HG03135 (cell line): ENCODE measurements at regions not wholly inside any gene's neighbourhood (a gene's known extent, or its start where the extent isn't known, plus 50 kb on each side); places are given as distances from the start of the nearest gene placed in this dataset.

Experiments used
- ATAC-seq: cut with Tn5 transposase; IDR thresholded peaks from one replicate; pipeline ENCODE4 v1.9.1; 2021; ENCODE audit warnings: mild to moderate bottlenecking, moderate library complexity; ENCODE audit not compliant: unreplicated experiment

DNA sequence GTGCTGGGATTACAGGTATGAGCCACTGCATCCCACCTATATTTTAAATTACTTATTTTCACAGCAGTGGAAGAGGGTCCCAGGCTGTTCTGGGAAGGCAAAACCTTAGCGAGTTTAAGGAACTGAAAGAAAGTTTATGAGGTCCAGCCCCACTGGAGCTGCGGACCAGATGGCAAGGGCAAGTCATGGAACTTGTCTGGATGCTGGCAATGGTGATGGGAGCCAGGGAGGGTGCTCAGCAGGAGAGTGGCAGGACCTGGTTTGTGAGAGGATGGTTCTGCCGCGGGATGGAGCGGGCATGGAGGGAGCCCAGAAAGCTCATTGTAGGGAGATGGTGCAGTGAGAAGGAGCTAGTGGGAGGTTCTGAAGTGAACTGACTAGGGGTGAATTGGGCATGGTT is 50.6 kb upstream of the SLC45A1 start:
- no peak for ATAC-seq

DNA sequence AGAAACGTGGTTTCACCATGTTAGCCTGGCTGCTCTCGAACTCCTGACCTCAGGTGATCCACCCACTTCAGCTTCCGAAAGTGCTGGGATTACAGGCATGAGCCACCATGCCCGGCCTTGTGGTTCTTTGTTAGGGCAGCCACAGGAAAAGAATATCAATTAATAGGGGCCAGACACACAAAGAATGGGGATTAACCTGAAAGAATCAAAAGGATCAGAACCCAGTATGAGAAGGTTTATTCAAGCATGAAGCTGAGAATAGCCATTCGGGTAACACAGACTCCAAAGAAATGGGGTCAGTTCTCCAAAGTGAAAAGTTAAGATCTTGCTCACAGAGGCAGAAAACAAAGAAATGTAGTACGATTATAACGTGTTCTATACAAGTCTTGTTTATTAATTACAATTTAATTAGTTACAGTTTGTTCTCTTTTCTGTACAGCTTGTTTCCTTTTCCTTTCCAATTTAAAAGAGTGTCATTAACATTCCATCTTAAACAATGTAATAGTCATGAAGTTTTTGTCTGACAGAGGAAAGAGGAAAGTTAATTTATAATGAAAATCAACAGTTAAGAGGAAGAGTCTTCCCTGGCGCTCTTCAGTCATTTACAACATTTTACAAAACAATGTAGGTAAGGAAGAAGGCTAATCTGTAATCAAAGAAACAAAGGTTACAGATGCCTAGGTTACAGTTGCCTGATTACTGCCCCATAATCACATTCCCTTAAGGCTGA is 51.3 kb upstream of the SLC45A1 start:
- ATAC-seq = no peak

DNA sequence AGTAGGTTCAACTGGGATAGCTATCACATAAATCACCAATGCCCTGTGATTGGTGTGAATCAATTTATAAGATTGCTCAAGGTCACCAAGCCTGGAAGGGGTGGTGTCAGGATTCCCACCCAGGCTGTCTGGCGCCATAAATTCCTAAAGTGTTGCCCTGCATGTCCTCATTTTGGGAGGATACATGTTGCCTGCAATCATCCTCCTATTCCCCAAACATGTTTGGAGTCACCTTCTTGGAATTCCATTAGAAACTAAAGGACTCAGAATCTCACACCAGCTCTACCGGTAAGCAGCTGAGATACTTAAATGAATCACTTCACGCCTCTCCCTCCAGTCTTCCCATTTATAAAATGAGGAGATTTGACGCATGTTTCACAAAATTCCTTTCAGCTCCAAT is 54.1 kb upstream of the SLC45A1 start:
- ATAC-seq = no peak

DNA sequence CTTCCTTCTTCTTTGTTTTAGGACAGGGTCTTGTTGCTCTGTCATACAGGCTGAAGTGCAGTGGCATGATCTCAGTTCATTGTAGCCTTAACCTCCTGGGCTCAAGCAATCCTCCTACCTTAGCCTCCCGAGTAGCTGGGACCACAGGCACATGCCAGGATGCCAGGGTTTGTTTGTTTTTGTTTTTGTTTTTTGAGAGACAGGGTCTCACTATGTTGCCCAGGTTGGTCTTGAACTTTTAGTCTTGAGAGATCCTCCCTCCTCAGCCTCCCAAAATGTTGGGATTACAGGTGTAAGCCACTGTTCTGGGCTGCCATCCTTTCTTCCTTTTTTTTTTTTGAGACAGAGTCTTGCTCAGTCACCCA is 56.5 kb upstream of the SLC45A1 start:
- ATAC-seq = no peak

DNA sequence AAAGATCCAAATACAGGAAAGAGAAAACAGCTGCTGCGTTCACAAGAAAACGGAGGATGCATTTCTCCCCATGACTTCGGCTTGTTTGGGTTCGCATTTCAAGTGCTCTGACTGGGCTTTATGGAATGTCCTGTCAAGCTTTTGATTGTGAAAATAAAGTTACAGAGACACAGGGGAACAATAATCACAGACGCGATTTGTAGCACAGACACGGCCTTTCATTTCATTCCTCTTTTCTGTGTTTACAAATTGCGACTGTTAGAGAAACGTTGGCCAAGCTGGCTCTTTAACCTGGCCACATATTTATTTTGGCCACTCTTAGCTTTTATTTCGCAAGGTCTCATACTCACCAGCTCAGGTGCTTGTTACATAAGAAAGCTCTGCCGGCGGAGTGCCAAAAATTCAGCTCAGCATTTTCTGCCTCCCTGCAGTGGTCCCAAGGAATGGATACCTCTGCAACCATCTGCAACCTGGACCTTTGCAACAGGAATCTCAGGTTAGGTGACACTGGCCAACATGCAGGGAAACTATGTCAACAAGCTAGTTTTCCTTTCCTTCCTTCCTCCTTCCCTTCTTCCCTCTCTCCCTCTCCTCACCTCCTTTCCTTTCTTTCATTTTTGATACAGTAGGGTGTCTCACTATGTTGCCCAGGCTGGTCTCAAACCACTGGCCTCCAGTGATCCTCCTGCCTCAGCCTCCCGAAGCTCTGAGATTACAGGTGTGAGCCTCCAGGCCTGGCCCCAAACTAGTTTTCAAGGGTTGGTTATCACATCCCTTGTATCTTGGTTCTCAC is 58.2 kb upstream of the SLC45A1 start:
- ATAC-seq = no peak

DNA sequence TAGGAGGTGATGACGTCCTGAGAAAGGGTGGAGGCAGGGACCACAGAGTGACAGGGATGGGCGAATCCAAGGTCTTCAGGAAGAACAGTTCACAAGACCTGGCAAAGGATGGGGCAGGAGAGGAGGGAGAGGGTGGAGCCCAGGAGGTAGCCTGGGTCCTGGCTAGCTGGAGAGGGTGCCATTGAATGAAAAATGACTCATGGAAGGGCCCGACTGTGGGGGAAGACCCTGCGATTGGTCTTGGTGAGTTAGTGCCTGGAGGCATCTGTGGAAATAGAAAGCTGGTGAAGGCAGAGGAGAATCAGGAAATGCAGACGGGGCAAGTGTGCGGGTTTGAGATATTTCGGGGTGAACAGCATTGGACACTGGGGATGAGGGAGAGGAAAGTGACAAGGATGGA is 60.3 kb upstream of the SLC45A1 start:
- ATAC-seq = no peak

DNA sequence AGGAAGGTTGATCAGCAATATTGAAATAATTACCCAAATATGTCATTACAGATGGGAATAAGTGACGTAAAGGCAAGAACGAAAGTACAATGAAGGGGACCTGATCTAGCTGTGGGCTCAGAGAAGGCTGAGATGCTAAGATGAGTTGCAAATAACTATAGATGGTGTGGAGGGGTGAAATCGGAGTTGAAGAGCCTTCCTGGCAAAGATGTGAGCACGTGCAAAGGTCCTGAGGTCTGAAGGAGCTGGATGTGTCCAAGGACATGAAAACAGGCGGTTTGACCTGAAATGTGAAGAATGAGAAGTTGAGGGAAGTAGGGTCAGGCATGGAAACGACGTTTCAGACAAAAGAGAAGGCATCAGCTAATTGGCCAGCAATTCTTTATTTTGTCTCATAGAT is 61.6 kb upstream of the SLC45A1 start:
- no peak for ATAC-seq

DNA sequence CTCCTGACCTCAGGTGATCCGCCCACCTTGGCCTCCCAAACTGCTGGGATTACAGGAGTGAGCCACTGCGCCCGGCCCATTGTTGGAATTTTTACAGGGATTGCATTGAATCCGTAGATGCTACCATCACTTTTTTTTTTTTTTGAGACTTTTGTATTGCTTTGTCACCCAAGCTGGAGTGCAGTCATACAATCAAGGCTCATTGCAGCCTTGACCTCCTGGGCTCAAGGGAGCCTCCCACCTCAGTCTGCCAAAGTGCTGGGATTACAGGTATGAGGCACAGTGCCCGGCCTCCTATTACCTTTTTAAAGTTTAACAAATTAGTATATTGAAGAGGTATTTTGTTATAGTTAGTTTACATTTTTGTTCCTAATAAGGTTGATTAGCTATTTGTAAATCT is 62.2 kb upstream of the SLC45A1 start:
- no peak for ATAC-seq

DNA sequence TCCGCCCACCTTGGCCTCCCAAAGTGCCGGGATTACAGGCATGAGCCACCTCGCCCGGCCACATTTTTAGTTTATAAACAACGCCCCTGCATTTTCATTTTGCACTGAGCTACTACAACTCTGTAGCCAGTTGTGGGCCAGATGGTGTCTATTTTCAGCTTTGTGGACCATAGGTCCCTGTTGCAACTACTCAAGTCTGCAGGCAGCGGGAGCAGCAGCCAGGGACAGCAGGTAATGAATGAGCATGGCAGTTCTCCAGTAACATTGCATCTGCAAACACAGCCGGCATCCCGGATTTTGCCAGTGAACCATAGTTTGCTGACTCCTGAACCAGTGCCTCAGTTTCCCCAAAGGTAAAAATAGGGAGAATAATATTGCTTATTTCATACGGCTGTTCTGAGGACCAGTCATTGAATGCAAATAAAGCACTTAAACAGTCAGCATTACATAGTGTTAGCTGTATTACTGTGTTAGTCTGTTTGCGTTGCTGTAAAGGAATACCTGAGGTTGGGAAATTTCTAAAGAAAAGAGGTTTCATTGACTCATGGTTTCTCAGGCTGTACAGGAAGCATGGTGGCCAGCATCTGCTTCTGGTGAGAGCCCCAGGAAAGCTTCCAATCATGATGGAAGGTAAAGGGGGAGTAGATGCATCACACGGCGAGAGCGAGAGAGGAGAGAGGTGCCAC is 65.5 kb upstream of the SLC45A1 start:
- ATAC-seq = no peak

DNA sequence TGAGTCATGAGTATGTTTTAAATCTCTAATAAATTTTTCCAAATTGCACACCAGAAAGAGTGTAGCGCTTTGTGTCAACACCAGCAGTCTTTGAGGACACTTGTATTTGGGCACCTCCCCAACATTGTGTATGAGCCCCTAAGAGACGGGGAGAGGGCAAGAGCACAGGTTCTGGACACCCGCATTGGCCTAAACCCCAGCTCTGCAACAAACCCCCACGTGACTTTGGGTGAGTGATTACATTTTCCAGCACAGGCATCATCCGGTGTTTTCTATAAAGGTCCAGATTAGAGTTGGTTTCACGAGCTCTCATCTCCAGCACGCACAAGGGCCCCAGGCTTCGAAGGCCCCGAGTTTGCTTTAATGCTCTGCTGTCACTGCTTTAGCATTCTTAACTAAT is 66.3 kb upstream of the SLC45A1 start:
- no peak for ATAC-seq

DNA sequence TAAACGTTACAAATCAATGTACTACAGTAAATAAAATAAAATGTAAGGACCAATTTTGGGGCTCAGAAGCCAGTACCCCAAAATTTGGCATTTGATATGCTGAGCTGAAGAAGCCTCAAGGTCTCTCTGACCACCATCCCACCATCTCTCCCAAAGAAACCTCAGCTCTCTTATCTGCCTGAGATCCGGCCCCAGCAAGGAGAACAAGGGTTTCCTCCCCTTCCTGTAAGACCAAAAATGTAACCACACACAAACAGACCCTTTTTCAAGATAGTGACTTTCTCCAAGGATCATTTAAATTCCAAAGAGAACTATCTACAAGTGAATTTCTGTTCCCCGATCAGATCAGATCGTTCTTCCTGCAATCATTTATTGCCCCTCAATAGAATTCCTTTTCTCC is 68.1 kb upstream of the SLC45A1 start:
- ATAC-seq = no peak

DNA sequence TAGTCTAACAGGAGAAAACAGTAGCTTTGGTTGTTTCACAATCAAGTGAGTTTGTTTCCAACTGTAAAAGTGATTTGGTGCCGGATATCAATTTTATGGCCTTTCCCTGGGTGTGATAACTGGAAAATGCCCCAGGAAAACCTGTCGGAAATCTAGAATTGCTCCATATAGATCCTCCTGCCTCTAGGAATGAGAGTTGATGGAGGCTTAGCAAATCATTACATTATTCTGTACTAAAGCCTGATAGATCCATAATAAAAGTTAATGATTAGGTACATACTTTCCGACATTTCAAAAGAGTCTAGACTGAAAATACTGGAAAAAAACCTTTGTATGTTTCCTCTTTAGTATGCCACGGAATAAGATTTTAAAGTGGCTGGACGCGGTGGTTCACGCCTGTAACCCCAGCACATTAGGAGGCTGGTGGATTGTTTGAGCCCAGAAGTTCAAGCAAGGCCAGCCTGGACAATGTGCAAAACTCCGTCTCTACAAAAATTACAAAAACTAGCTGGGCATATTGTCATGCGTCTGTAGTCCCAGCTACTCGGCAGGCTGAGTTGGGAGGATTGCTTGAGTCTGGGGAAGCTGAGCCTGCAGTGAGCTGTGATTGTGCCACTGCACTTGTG is 70.0 kb upstream of the SLC45A1 start:
- ATAC-seq = no peak

DNA sequence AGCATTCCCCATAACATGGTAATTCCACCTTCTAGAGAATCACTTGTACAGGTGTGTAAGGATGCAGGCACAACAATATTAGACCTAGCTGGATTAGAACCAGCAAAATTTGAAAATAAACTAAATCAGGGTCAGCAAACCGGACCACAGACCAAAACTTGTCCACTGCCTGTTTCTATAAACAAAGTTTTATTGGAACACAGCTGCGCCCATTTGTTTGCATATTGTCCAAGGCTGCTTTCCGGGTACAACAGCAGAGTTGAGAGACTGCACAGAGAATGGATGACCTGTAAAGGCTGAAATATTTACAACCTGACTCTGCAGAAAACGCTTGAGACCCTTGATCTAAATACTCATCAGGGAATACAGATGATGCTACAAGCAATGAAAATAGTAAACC is 73.6 kb upstream of the SLC45A1 start:
- ATAC-seq = no peak

DNA sequence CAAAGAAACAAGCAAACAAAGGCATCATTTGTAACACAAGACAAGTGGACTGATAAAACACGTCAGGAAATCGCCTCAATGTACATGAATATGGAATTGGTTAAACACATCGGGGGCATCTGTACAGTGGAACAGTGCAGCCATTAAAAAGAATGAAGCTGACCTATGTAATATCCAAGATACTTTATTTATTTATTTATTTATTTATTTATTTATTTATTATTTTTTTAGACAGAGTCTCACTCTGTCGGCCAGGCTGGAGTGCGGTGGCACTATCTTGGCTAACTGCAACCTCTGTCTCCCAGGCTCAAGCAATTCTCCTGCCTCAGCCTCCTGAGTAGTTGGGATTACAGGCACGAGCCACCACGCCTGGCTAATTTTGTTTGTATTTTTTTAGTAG is 75.4 kb upstream of the SLC45A1 start:
- ATAC-seq = no peak

DNA sequence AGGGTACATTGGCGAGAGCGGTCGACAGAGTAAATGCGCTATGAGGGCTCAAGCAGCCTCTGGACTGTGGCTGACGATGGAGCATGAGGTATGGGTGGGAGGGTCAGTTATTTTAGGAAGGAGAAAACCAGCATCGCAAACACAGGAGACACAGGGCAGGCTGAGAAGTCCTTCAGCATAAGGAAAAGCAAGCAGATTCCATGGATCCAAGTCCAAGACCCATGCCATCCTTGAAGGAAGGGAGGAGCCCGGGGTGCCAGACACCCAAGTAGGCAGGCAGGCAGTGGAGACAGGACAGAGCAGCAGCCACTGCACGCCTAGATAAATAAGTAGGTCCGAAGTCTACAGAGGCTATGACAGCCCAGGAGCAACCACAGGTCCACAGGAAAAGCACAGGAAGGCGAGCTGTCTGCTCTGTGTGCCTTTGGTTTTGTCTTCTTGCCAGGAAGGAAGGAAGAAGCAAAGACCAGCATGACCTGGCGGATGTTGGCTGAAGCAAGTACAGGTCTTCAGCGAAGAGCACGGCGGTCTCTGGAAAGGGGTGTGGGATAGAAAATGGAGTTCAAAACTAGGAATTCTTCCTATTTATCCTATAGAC is 76.4 kb upstream of the SLC45A1 start:
- ATAC-seq = no peak

DNA sequence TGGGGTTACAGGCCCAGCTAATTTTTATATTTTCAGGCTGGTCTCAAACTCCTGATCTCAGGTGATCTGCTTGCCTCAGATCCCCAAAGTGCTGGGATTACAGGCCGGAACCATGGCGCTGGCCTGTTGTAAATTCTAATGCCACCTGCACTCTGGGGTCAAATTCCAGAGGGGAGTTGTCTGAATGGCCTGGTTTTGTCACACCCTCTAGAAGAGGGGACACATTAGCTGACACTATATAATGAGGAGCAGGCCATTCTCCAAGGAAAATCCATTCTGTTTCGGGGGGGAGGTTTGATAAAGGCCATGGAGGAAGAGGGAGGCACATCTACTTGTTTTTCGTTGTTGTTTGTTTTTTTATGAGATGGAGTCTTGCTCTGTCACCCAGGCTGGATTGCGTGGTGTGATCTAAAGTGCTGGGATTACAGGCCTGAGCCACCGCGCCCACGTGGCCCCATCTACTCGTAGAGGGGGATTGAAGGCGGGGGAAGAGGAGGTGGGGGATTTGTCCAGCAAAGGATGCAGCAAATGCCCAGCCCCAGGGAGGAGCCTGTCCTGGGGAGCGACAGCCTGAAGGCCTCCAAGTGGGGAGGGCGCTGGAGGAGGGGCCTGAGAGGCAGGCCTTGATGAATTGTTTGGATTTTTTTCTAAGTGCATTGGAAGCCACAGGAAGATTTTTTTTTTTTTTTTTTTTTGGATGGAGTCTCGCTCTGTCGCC is 78.4 kb upstream of the SLC45A1 start:
- ATAC-seq = no peak

DNA sequence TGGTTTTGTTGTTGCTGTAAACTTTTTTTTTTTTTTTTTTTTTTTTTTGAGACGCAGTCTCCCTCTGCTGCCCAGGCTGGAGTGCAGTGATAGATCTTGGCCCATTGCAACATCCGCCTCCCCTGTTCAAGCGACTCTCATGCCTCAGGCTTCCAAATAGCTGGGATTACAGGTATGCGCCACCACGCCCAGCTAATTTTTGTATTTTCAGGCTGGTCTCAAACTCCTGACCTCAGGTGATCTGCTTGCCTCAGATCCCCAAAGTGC is 78.9 kb upstream of the SLC45A1 start:
- no peak for ATAC-seq

DNA sequence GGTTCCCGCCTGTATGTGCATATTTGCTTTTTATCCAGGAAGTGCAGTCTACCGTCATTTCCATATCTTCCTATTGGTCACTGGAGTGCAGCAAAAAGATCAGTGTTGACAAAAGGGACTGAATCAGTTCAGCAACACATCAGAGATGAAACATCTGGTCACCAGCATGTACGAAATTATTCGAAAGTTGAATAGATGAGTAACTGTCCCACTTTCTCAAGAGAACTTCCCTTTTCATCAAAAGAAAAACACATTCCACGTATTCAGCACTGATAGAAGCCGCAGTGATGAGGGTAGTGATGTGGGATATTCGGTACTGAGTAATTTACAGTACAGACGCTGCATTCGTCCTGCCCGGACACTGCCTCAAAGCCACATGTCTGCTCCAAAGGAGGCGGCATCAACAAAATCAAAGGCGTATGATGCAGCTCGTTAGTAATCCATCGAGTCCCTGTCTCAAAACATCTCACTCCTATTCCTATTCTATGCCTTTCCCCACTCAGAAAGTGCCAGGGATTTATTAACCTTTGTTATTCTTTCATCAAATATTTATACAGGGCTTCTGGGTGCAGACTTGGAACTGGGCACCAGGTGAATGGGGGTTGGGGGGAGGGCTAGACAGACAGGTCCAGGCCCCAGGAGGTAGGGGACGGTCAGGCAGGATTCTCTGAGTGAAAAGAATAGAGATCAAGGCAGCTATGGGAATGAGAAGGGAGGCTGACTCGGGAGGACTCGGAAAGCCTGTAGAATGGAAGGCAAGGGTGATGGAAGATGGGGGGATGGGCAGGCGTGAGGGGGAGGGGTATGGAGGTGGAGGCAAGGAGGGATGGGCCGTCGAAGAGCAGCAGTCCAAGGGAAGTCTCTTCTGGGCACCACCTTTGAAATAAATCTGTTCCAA is 79.5 kb upstream of the SLC45A1 start:
- no peak for ATAC-seq

DNA sequence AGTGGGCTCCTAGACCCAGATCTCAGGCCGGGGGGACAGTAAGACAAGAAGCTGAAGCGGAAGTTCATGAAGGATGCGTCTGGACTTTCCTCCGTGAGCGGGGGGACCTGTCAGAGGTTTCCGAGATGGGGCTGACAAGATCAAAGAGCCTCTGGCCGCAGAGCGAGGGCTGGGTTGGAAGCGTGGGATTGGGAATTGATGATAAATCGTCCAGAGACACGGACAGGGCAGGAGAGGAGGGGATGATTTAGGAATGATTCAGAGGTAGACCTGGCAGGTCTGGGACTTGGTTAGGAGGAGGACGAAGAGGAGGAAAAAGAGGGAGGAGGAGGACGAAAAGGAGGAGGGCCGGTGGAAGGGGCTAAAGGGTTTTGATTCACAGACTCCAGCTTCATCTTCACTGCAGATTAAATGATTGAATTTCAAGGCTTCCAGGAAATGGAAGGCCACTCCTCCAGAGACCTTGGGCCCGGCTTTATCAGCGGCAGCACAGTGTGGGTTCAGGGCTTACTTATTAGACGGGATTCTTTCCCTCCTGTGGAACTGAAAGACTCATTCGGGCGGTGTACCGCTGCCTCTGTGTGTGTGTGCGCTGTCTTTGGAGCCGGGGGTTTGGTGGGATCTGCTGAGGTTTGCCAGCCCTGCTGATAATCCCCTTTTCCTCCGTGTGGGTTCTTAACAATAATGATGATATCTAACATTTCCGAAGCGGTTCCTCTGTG is 85.7 kb upstream of the SLC45A1 start:
- ATAC-seq = no peak
